Activated T-cell treated with anti-CD3 and anti-CD28 coated beads for 1 hour (primary cell): ENCODE measurements at regions not wholly inside any gene's neighbourhood (a gene's known extent, or its start where the extent isn't known, plus 50 kb on each side); places are given as distances from the start of the nearest gene placed in this dataset.
"Not testable (repeated sequence)": the region's sequence is repeated elsewhere in the genome, so short reads cannot be mapped to it uniquely, and the experiment has no call there.

Experiments used
- DNase-seq: peaks from one replicate; pipeline ENCODE4 v3.0.0-alpha.2; 2020; ENCODE audit warnings: low read depth

GRCh38 chr21:36247316-36248010, 72.5 kb upstream of the MORC3 start:
- DNase-seq, result no peak

- DNase-seq, result no peak
Measured at GRCh38 chr21:36249576-36250422, 70.2 kb upstream of the MORC3 start.

- DNase-seq, result no peak
Measured at GRCh38 chr21:36250423-36251075, 69.4 kb upstream of the MORC3 start.

GRCh38 chr21:36254106-36254941, 65.7 kb upstream of the MORC3 start:
- DNase-seq, result no peak

GRCh38 chr21:36255663-36256062, 64.3 kb upstream of the MORC3 start:
- no peak for DNase-seq

GRCh38 chr21:36257657-36258056, 62.3 kb upstream of the MORC3 start:
- DNase-seq, result no peak

GRCh38 chr21:36260030-36260787, 59.8 kb upstream of the MORC3 start:
- peak; percentile 19 for DNase-seq

- no peak for DNase-seq
Measured at GRCh38 chr21:36260802-36261201, 59.2 kb upstream of the MORC3 start.

GRCh38 chr21:36261459-36261858, 58.5 kb upstream of the MORC3 start:
- DNase-seq, result no peak

- DNase-seq, result no peak
Measured at GRCh38 chr21:36263797-36264196, 56.2 kb upstream of the MORC3 start.

- no peak for DNase-seq
Measured at GRCh38 chr21:36265431-36265830, 54.6 kb upstream of the MORC3 start.

- not testable (repeated sequence) for DNase-seq
Measured at GRCh38 chr21:36267828-36268227, 52.2 kb upstream of the MORC3 start.

- DNase-seq, result not testable (repeated sequence)
Measured at GRCh38 chr21:36268264-36268663, 51.7 kb upstream of the MORC3 start.
